ENCODE measurements at regions not wholly inside any gene's neighbourhood (a gene's known extent, or its start where the extent isn't known, plus 50 kb on each side); places are given as distances from the start of the nearest gene placed in this dataset.

DNA sequence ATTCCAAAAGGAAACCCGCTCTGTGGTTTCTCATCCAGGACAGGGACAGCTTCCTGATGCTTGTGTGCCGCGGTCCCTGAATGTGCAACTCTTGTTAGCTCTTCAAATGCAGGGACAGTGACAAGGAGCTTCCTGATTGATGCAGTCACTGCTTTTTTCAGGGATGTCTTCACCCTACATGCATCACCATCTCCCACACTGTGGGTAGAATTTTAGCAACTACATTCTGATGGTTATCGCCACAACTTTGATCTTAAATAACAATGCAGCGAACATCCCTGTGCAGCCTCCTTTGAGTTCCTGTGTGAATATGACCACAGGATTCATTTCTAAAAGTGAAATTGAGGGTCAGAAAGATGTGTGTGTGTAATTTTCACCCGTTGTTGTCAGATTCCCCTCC is 115.0 kb downstream of the GGTLC2 start:
- CTCF ChIA-PET, result interaction anchor here (0.9 kb wide), 1 partner anchor 9 kb away, joined by 3 read pairs; no protein-coding TSS in a partner anchor
- Histone ChIP-seq H3K36me3 (replicated peaks in 1 of 2; ENCODE audit: control extremely low read depth in 1 of 2, control insufficient read depth in 1 of 2, extremely low read depth in 1 of 2, insufficient read depth in 2 of 2, low read length in 1 of 2) (no peaks in the 10 kb centered on the region), H3K27ac (ENCODE audit: low read length in 2 of 2) (no peak overlapping the region), H3K27me3 (replicated peaks in 1 of 4; ENCODE audit: control extremely low read depth in 1 of 4, control insufficient read depth in 3 of 4, insufficient read depth in 4 of 4, low read length in 3 of 4) (no peaks in the 10 kb centered on the region), H4K20me1 (ENCODE audit: control insufficient read depth, insufficient read depth, low read length, poor library complexity, severe bottlenecking) (no peaks in the 10 kb centered on the region), H3K9ac (ENCODE audit: low read length) (no peak overlapping the region), H3K4me3 (ENCODE audit: control extremely low read depth in 1 of 5, extremely low read depth in 1 of 5, insufficient read depth in 1 of 5, low read depth in 2 of 5, low read length in 4 of 5) (no peak overlapping the region), H2AFZ (ENCODE audit: insufficient read depth, low read depth, low read length, poor library complexity, severe bottlenecking) (no peak overlapping the region), H3K4me1 (ENCODE audit: control insufficient read depth in 2 of 2, insufficient read depth in 2 of 2, low read length in 2 of 2) (no peaks in the 10 kb centered on the region), H3K9me3 (ENCODE audit: control extremely low read depth in 1 of 3, control insufficient read depth in 2 of 3, insufficient read depth in 1 of 3, low read length in 2 of 3) (peaks cover 0 to 12% (median 0%) of the 10 kb centered on the region in 3 donors), H3K79me2 (ENCODE audit: control insufficient read depth, insufficient read depth, low read length) (no peaks in the 10 kb centered on the region), H3K4me2 (replicated peaks; ENCODE audit: low read depth, low read length, poor library complexity, severe bottlenecking) (no peak overlapping the region)
- TF ChIP-seq CTCF (IDR thresholded peaks at IDR 0.05) (no peak), EZH2 (IDR thresholded peaks at IDR 0.05; ENCODE audit: borderline replicate concordance, insufficient read depth, low read depth, low read length, poor library complexity, severe bottlenecking) (no peak)
- Mint-ChIP-seq H3K27me3 (no peaks in the 10 kb centered on the region), H3K4me1 (peaks cover under 1% of the 10 kb centered on the region), H3K4me3 (no peak overlapping the region), H3K9me3 (ENCODE audit: insufficient read depth) (no peaks in the 10 kb centered on the region), H3K27ac (no peak overlapping the region)
- 67% methylated on average over 3 of the region's 6 CpGs for WGBS (ENCODE audit: insufficient coverage)
- POLR2A ChIA-PET, result no interaction called here
- ATAC-seq (ENCODE audit: low read depth) (no peak), DNase-seq (no peak)
- intact Hi-C loops (cut with micrococcal nuclease), result no loop called here

DNA sequence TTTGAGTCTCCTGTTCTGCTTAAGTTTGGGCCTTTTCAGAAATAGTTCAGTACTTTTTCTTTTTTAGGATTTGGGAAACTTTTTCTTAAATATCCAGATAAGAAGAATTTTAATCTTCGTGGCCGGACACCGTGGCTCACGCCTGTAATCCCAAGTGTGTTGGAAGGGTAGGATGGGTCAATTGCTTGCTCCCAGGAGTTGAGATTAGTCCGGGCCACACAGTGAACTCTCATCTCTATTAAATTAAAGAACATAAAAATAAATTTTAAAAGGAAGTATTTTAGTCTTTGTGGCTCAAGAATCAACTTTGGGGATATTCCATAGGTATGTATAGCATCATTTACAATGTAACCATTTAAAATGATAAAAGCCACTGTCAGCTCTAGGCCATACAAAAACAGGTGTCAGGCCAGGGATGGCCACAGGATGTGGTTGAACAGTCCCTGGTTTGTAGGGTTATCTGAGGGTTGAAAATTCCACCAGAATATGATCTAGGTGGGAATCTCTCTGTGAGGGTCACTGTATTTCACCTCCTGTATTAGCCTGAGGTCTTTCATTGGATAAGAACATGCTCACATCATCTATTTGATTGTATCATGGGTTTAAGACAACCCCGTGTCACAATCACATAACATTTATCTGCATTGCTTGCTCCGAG is 115.6 kb downstream of the GGTLC2 start:
- no peak overlapping the region for H2AFZ ChIP-seq (ENCODE audit: insufficient read depth, low read depth, low read length, poor library complexity, severe bottlenecking)
- ATAC-seq (ENCODE audit: low read depth), result no peak
- H3K36me3 ChIP-seq (replicated peaks in 1 of 2; ENCODE audit: control extremely low read depth in 1 of 2, control insufficient read depth in 1 of 2, extremely low read depth in 1 of 2, insufficient read depth in 2 of 2, low read length in 1 of 2), result no peaks in the 10 kb centered on the region
- POLR2A ChIA-PET, result no interaction called here
- H3K4me1 ChIP-seq (ENCODE audit: control insufficient read depth in 2 of 2, insufficient read depth in 2 of 2, low read length in 2 of 2), result no peaks in the 10 kb centered on the region
- H3K27ac ChIP-seq (ENCODE audit: low read length in 2 of 2), result no peak overlapping the region
- TF ChIP-seq CTCF (IDR thresholded peaks at IDR 0.05) (no peak), EZH2 (IDR thresholded peaks at IDR 0.05; ENCODE audit: borderline replicate concordance, insufficient read depth, low read depth, low read length, poor library complexity, severe bottlenecking) (no peak)
- H3K9me3 Mint-ChIP-seq (ENCODE audit: insufficient read depth), result no peaks in the 10 kb centered on the region
- H3K9ac ChIP-seq (ENCODE audit: low read length), result no peak overlapping the region
- H3K27me3 Mint-ChIP-seq, result no peaks in the 10 kb centered on the region
- H4K20me1 ChIP-seq (ENCODE audit: control insufficient read depth, insufficient read depth, low read length, poor library complexity, severe bottlenecking), result no peaks in the 10 kb centered on the region
- no peak overlapping the region for H3K27ac Mint-ChIP-seq
- WGBS (ENCODE audit: insufficient coverage), result no CpG with 5 or more reads among the region's 7 CpGs
- no peaks in the 10 kb centered on the region for H3K27me3 ChIP-seq (replicated peaks in 1 of 4; ENCODE audit: control extremely low read depth in 1 of 4, control insufficient read depth in 3 of 4, insufficient read depth in 4 of 4, low read length in 3 of 4)
- peaks cover 0 to 15% (median 0%) of the 10 kb centered on the region in 3 donors for H3K9me3 ChIP-seq (ENCODE audit: control extremely low read depth in 1 of 3, control insufficient read depth in 2 of 3, insufficient read depth in 1 of 3, low read length in 2 of 3)
- no peak for DNase-seq
- no peak overlapping the region for H3K4me3 ChIP-seq (ENCODE audit: control extremely low read depth in 1 of 5, extremely low read depth in 1 of 5, insufficient read depth in 1 of 5, low read depth in 2 of 5, low read length in 4 of 5)
- H3K4me2 ChIP-seq (replicated peaks; ENCODE audit: low read depth, low read length, poor library complexity, severe bottlenecking), result no peak overlapping the region
- intact Hi-C loops (cut with micrococcal nuclease), result no loop called here
- H3K4me3 Mint-ChIP-seq, result no peak overlapping the region
- no peaks in the 10 kb centered on the region for H3K79me2 ChIP-seq (ENCODE audit: control insufficient read depth, insufficient read depth, low read length)
- H3K4me1 Mint-ChIP-seq, result no peaks in the 10 kb centered on the region
- CTCF ChIA-PET, result interaction anchor here (0.9 to 2.5 kb wide), 2 partner anchors 10 to 11 kb away, joined by 3 to 12 read pairs; no protein-coding TSS in a partner anchor
